ENCODE measurements at regions not wholly inside any gene's neighbourhood (a gene's known extent, or its start where the extent isn't known, plus 50 kb on each side); places are given as distances from the start of the nearest gene placed in this dataset.

- Histone ChIP-seq H3K56ac (ENCODE audit: extremely low read depth, insufficient read depth, low read length) (no peak overlapping the region), H3K9ac (ENCODE audit: low read depth, low read length) (no peak overlapping the region), H3K23ac (ENCODE audit: low read depth, low read length) (no peak overlapping the region), H3K36me3 (ENCODE audit: control insufficient read depth, insufficient read depth, low read length) (no peaks in the 10 kb centered on the region), H2BK120ac (ENCODE audit: low read depth, low read length) (no peak overlapping the region), H2BK5ac (ENCODE audit: low read depth, low read length, poor library complexity, severe bottlenecking) (no peak overlapping the region), H2BK15ac (ENCODE audit: low read depth, low read length) (no peak overlapping the region), H3K9me1 (ENCODE audit: insufficient read depth, low read length) (no peaks in the 10 kb centered on the region), H2BK20ac (ENCODE audit: low read depth, low read length) (no peak overlapping the region), H4K20me1 (ENCODE audit: insufficient read depth, low read length) (no peaks in the 10 kb centered on the region), H3K27me3 (ENCODE audit: control insufficient read depth, insufficient read depth, low read length) (no peaks in the 10 kb centered on the region), H2AK9ac (replicated peaks; ENCODE audit: low read depth, low read length, poor library complexity) (no peak overlapping the region), H3K27ac (ENCODE audit: insufficient read depth, low read length) (no peak overlapping the region), H3K4me1 (ENCODE audit: control insufficient read depth, insufficient read depth, low read length) (no peaks in the 10 kb centered on the region), H3K9me3 (ENCODE audit: control insufficient read depth, insufficient read depth, low read length) (no peaks in the 10 kb centered on the region; the same call in 1 of the 2 replicates), H3K18ac (ENCODE audit: low read depth, low read length) (no peak overlapping the region), H3K4me3 (ENCODE audit: insufficient read depth, low read depth, low read length) (no peak overlapping the region), H2AK5ac (ENCODE audit: low read depth, low read length) (no peak overlapping the region), H3K79me1 (ENCODE audit: low read depth in 1 of 2, low read length in 2 of 2) (no peaks in the 10 kb centered on the region), H4K8ac (ENCODE audit: low read depth in 2 of 2, low read length in 2 of 2) (no peak overlapping the region), H3K4ac (ENCODE audit: low read depth, low read length) (no peak overlapping the region), H4K5ac (ENCODE audit: low read depth, low read length) (no peak overlapping the region), H3K14ac (replicated peaks; ENCODE audit: low read depth, low read length) (no peak overlapping the region), H3K4me2 (ENCODE audit: low read depth, low read length) (no peak overlapping the region), H4K91ac (ENCODE audit: insufficient read depth, low read depth, low read length) (no peak overlapping the region), H2AFZ (replicated peaks; ENCODE audit: low read length, poor library complexity) (no peak overlapping the region)
- dilution Hi-C loops (cut with HindIII; ENCODE audit: low sequenced_read_pairs, unreplicated experiment) = no loop called here
- in situ Hi-C loops (cut with MboI; ENCODE audit: low sequenced_read_pairs) = no loop called here
- ATAC-seq (ENCODE audit: low read depth) (no peak), DNase-seq (no peak)
- WGBS, 2 experiments (ENCODE audit: extremely low coverage in 2 of 2, insufficient read length in 1 of 2) = no CpG with 5 or more reads among the region's 2 CpGs
- ChIA-PET CTCF (interaction anchor here (0.7 kb wide), 1 partner anchor 32 kb away, joined by 3 read pairs; no protein-coding TSS in a partner anchor), POLR2A (ENCODE audit: unreplicated experiment) (no interaction called here)
- TF ChIP-seq, protein P1, sequence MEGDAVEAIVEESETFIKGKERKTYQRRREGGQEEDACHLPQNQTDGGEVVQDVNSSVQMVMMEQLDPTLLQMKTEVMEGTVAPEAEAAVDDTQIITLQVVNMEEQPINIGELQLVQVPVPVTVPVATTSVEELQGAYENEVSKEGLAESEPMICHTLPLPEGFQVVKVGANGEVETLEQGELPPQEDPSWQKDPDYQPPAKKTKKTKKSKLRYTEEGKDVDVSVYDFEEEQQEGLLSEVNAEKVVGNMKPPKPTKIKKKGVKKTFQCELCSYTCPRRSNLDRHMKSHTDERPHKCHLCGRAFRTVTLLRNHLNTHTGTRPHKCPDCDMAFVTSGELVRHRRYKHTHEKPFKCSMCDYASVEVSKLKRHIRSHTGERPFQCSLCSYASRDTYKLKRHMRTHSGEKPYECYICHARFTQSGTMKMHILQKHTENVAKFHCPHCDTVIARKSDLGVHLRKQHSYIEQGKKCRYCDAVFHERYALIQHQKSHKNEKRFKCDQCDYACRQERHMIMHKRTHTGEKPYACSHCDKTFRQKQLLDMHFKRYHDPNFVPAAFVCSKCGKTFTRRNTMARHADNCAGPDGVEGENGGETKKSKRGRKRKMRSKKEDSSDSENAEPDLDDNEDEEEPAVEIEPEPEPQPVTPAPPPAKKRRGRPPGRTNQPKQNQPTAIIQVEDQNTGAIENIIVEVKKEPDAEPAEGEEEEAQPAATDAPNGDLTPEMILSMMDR (conservative IDR thresholded peaks at IDR 0.05; ENCODE audit: low read depth, low read length) = no peak
- no peak for TF ChIP-seq FOS (IDR thresholded peaks at IDR 0.05; ENCODE audit: low read depth, low read length)
- TF ChIP-seq POLR2A (IDR thresholded peaks at IDR 0.05; ENCODE audit: low read depth, low read length) = no peak
- TF ChIP-seq SMC3 (IDR thresholded peaks at IDR 0.05; ENCODE audit: low read depth, low read length) = no peak
- no peak for TF ChIP-seq NFE2L2 (IDR thresholded peaks at IDR 0.05; ENCODE audit: low read depth, low read length)
- TF ChIP-seq USF2 (IDR thresholded peaks at IDR 0.05; ENCODE audit: low read depth, low read length) = no peak
- TF ChIP-seq RCOR1 (IDR thresholded peaks at IDR 0.05; ENCODE audit: insufficient replicate concordance, low read length) = no peak
- TF ChIP-seq MAFK (IDR thresholded peaks at IDR 0.05; ENCODE audit: low read depth, low read length) = no peak
- no peak for TF ChIP-seq MAZ (IDR thresholded peaks at IDR 0.05; ENCODE audit: borderline replicate concordance, low read depth, low read length)
- no peak for TF ChIP-seq CEBPB (IDR thresholded peaks at IDR 0.05; ENCODE audit: low read depth, low read length)
- intact Hi-C loops (cut with micrococcal nuclease) = no loop called here
- no TSS peak for BruUV-seq (replicated peaks)
Observed at GRCh38 chr15:36005542-36005941, 459.6 kb upstream of the DPH6 start.

Data from IMR-90 (cell line).